ENCODE measurements at regions not wholly inside any gene's neighbourhood (a gene's known extent, or its start where the extent isn't known, plus 50 kb on each side); places are given as distances from the start of the nearest gene placed in this dataset.

DNA sequence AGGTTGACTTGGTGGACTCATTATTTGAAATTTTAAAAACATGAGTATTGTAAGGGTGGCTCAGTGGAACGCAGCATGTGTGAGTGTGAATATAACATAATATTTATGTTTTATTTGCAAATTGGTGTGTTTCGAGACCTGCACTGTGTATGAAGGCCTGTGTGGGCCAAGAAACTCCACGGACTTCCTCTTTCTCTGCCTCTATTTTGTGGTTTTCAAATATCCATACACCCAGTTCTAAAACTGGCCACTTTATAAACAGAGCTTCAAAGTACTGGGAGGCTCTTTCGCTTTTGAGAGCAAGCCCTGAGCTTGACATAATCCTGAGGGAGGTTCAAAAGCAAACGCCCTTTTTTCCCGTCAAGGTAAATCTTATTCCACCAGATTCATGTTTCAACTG lies 187.7 kb downstream of the GPAT3 start:
- no TSS peak for BruUV-seq (replicated peaks)
- Histone ChIP-seq H3K23ac (ENCODE audit: low read depth, low read length) (no peak overlapping the region), H2AFZ (replicated peaks; ENCODE audit: low read length, poor library complexity) (no peak overlapping the region), H2BK5ac (ENCODE audit: low read depth, low read length, poor library complexity, severe bottlenecking) (no peak overlapping the region), H4K91ac (ENCODE audit: insufficient read depth, low read depth, low read length) (no peak overlapping the region), H3K9me3 (ENCODE audit: control insufficient read depth, insufficient read depth, low read length) (no peaks in the 10 kb centered on the region), H3K56ac (ENCODE audit: extremely low read depth, insufficient read depth, low read length) (no peak overlapping the region), H4K5ac (ENCODE audit: low read depth, low read length) (no peak overlapping the region), H3K27ac (ENCODE audit: insufficient read depth, low read length) (no peak overlapping the region), H3K9me1 (ENCODE audit: insufficient read depth, low read length) (no peaks in the 10 kb centered on the region), H3K4ac (ENCODE audit: low read depth, low read length) (no peak overlapping the region), H3K4me3 (ENCODE audit: insufficient read depth, low read depth, low read length) (no peak overlapping the region), H3K36me3 (ENCODE audit: control insufficient read depth, insufficient read depth, low read length) (no peaks in the 10 kb centered on the region), H3K9ac (ENCODE audit: low read depth, low read length) (no peak overlapping the region), H3K79me1 (ENCODE audit: low read depth in 1 of 2, low read length in 2 of 2) (no peaks in the 10 kb centered on the region), H3K18ac (ENCODE audit: low read depth, low read length) (no peak overlapping the region), H3K4me1 (ENCODE audit: control insufficient read depth, insufficient read depth, low read length) (no peaks in the 10 kb centered on the region), H2BK15ac (ENCODE audit: low read depth, low read length) (no peak overlapping the region), H4K20me1 (ENCODE audit: insufficient read depth, low read length) (no peaks in the 10 kb centered on the region), H2AK5ac (ENCODE audit: low read depth, low read length) (no peak overlapping the region), H2BK120ac (ENCODE audit: low read depth, low read length) (no peak overlapping the region), H3K14ac (replicated peaks; ENCODE audit: low read depth, low read length) (no peak overlapping the region), H2BK20ac (ENCODE audit: low read depth, low read length) (no peak overlapping the region), H3K4me2 (ENCODE audit: low read depth, low read length) (no peak overlapping the region), H2AK9ac (replicated peaks; ENCODE audit: low read depth, low read length, poor library complexity) (no peak overlapping the region), H4K8ac (ENCODE audit: low read depth in 2 of 2, low read length in 2 of 2) (no peak overlapping the region), H3K27me3 (ENCODE audit: control insufficient read depth, insufficient read depth, low read length) (no peaks in the 10 kb centered on the region)
- no peak for ATAC-seq (ENCODE audit: low read depth)
- ChIA-PET POLR2A (ENCODE audit: unreplicated experiment) (interaction anchor here (0.6 kb wide), 1 partner anchor 718 kb away, joined by 7 read pairs; no protein-coding TSS in a partner anchor), CTCF (no interaction called here)
- no peak for TF ChIP-seq NFE2L2 (IDR thresholded peaks at IDR 0.05; ENCODE audit: low read depth, low read length)
- TF ChIP-seq RAD21 (IDR thresholded peaks at IDR 0.05; ENCODE audit: low read length) = no peak
- TF ChIP-seq MXI1 (IDR thresholded peaks at IDR 0.05; ENCODE audit: borderline replicate concordance, low read depth, low read length) = no peak
- TF ChIP-seq CEBPB (IDR thresholded peaks at IDR 0.05; ENCODE audit: low read depth, low read length) = no peak
- TF ChIP-seq USF2 (IDR thresholded peaks at IDR 0.05; ENCODE audit: low read depth, low read length) = no peak
- TF ChIP-seq, protein P1, sequence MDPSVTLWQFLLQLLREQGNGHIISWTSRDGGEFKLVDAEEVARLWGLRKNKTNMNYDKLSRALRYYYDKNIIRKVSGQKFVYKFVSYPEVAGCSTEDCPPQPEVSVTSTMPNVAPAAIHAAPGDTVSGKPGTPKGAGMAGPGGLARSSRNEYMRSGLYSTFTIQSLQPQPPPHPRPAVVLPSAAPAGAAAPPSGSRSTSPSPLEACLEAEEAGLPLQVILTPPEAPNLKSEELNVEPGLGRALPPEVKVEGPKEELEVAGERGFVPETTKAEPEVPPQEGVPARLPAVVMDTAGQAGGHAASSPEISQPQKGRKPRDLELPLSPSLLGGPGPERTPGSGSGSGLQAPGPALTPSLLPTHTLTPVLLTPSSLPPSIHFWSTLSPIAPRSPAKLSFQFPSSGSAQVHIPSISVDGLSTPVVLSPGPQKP (IDR thresholded peaks at IDR 0.05; ENCODE audit: borderline replicate concordance, low read depth, low read length) = no peak
- TF ChIP-seq POLR2A (IDR thresholded peaks at IDR 0.05; ENCODE audit: low read depth, low read length) = no peak
- TF ChIP-seq RFX5 (IDR thresholded peaks at IDR 0.05; ENCODE audit: low read depth, low read length) = no peak
- TF ChIP-seq BHLHE40 (IDR thresholded peaks at IDR 0.05; ENCODE audit: low read depth, low read length) = no peak
- TF ChIP-seq CHD1 (IDR thresholded peaks at IDR 0.05; ENCODE audit: low read depth, low read length) = no peak
- no peak for TF ChIP-seq CTCF (conservative IDR thresholded peaks at IDR 0.05; ENCODE audit: low read depth, low read length)
- TF ChIP-seq SMC3 (IDR thresholded peaks at IDR 0.05; ENCODE audit: low read depth, low read length) = no peak
- no peak for TF ChIP-seq MAZ (IDR thresholded peaks at IDR 0.05; ENCODE audit: borderline replicate concordance, low read depth, low read length)
- TF ChIP-seq MAFK (IDR thresholded peaks at IDR 0.05; ENCODE audit: low read depth, low read length) = no peak
- TF ChIP-seq RCOR1 (IDR thresholded peaks at IDR 0.05; ENCODE audit: insufficient replicate concordance, low read length) = no peak
- TF ChIP-seq FOS (IDR thresholded peaks at IDR 0.05; ENCODE audit: low read depth, low read length) = no peak
- no peak for DNase-seq
- intact Hi-C loops (cut with micrococcal nuclease) = no loop called here
- in situ Hi-C loops (cut with MboI; ENCODE audit: low sequenced_read_pairs) = no loop called here
- dilution Hi-C loops (cut with HindIII; ENCODE audit: low sequenced_read_pairs, unreplicated experiment) = no loop called here
- WGBS, 2 experiments (ENCODE audit: extremely low coverage in 2 of 2, insufficient read length in 1 of 2) = no CpG with 5 or more reads among the region's 6 CpGs

All from IMR-90 (cell line).